NCI-H2107 treated with DMSO at 0.1 percent for 48 hours (cell line): ENCODE measurements at regions not wholly inside any gene's neighbourhood (a gene's known extent, or its start where the extent isn't known, plus 50 kb on each side); places are given as distances from the start of the nearest gene placed in this dataset.
A peak's percentile ranks its signal among the peaks of the same experiment; 100 is the strongest.

Experiments used
- DNase-seq: peaks from one replicate; lab custom pipeline; 2025; ENCODE audit not compliant: unreplicated experiment; lab: John Stamatoyannopoulos, UW

GRCh38 chr1:170864238-170864637 lies 71.1 kb upstream of the MROH9 start:
- DNase-seq = no peak

GRCh38 chr1:170864876-170865538 lies 70.3 kb upstream of the MROH9 start:
- peak; percentile 18 for DNase-seq

GRCh38 chr1:170866646-170867045 lies 68.7 kb upstream of the MROH9 start:
- DNase-seq = no peak

- no peak for DNase-seq
These were observed 63.5 kb upstream of the MROH9 start for GRCh38 chr1:170871868-170872267.

GRCh38 chr1:170872663-170873062 lies 62.7 kb upstream of the MROH9 start:
- no peak for DNase-seq

- no peak for DNase-seq
These were observed 60.7 kb upstream of the MROH9 start for GRCh38 chr1:170874671-170875070.

GRCh38 chr1:170881268-170882265 lies 53.8 kb upstream of the MROH9 start:
- DNase-seq = peak; percentile 35
